GM19468 (cell line): ENCODE measurements at regions not wholly inside any gene's neighbourhood (a gene's known extent, or its start where the extent isn't known, plus 50 kb on each side); places are given as distances from the start of the nearest gene placed in this dataset.

Experiments
- ATAC-seq: cut with Tn5 transposase; IDR thresholded peaks from one replicate; pipeline ENCODE4 v1.9.1; 2021; ENCODE audit warnings: mild to moderate bottlenecking, moderate library complexity, moderate number of reproducible peaks; ENCODE audit not compliant: unreplicated experiment; ENCODE audit errors: extremely low read depth

DNA sequence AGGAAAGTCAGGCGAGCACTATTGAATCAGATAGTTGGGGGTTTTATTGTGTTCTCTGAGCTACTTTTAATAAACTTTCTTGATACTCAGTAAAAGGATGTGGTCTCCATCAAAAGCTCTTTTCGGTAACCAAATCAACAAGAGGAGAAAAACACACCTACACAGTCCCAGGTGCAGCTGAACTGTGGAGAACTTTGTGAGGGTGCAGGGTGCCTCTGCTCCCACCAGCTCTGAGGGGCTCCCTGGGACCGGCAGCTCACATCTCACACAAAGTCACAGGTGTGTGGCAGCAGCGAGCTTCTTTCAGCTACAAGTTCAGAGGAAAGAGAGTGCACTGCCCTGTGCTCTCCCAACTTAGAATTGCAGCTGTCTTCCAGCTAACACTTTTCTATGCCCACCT is 650.4 kb downstream of the RNF144A start:
- no peak for ATAC-seq

DNA sequence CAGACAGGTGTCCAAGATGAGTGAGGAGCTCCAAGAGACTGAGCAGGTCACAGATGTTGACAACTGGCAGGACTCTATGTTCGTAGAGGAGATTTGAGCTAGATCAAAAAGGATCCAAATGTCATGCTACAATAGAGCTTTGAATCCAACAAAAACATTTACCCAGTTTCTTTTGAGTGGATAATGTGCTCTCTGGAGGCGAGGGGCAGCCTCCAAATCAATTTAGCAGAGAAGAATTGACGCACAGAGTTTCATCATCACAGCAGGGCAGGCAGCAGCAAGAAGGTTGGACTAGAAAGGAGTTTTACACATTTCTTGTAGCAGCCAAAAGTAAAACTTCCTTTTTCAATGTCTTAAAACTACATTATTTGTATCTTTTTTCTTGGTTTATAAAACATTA is 653.0 kb downstream of the RNF144A start:
- ATAC-seq = no peak

DNA sequence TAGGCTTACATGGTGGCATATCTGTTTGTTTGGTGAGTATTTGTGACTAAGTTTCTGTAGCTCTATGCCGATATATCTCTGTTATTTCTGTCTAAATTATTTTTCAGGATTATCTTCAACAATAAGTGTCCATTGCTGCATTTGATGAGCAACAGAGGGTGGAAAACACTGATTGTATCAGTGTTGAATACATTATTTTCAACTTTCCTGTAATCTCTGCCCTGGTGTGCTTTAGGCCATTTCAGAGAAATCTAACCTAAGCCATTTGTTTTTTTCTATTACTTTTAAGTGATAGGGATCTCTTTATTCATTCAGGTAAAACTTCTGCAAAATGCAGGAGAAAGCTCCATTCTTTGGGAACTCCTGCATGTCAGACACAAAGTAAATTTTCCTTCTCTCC is 654.5 kb downstream of the RNF144A start:
- ATAC-seq = no peak

GRCh38 chr2:7572450-7572849 is 655.2 kb downstream of the RNF144A start:
- ATAC-seq = no peak

- no peak for ATAC-seq
These were observed 656.1 kb downstream of the RNF144A start for GRCh38 chr2:7573166-7573825.

DNA sequence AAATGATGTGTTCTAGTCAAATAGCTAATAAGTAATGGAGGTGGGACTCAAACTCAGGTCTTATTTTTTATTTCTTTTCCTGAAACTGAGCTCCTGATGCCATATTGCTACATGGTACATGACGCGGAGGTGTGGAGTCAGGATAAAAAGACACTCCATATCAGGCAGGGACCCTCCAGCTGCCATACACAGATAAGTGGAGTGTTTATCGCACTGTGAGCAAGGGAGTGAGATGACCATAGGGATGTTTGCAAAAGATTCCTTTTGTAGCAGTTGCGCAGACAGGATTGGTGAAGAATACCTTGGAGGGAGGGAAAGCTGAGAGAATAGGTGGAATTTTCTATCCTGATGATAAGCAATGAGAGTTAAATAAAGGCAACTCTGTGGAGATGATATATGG is 657.2 kb downstream of the RNF144A start:
- no peak for ATAC-seq

DNA sequence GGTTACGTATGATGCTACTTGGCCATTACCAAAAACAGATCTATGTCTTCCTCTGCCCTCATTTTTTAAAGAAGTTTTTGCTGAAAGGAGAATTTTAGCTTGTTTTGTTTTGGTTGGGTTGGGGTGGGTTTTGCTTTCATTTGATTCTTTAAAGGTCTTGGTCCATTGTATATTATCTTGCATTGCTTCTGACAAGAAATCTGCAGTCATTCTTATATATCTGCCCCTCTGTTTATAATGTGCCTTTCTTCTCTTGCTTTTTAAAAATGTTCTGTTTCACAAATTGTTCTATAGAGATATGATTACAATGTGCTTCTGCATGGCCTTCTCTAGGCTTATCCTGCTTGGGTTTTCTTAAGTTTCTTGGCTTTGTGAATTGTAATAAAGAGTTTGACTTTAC is 660.6 kb downstream of the RNF144A start:
- ATAC-seq = no peak

DNA sequence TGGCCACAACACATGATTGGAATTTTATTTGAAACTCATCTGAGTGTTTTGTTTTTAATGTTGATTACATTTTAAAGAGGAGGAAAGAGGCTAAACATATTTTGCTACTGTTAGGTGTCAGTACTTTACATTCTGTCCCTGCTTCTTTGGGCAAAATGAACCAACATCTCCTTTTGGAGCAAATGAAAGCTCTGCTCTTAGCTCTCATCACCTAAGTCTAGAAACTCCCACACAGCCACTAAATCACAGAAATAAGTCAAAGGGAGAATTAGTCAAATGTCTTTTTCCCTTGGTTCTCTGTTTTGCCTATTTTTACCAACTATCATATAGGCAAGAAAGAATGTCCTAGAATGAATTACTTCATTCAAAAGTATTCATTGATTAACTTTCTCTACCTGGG is 666.8 kb downstream of the RNF144A start:
- no peak for ATAC-seq

GRCh38 chr2:7586898-7587297 is 669.7 kb downstream of the RNF144A start:
- no peak for ATAC-seq

DNA sequence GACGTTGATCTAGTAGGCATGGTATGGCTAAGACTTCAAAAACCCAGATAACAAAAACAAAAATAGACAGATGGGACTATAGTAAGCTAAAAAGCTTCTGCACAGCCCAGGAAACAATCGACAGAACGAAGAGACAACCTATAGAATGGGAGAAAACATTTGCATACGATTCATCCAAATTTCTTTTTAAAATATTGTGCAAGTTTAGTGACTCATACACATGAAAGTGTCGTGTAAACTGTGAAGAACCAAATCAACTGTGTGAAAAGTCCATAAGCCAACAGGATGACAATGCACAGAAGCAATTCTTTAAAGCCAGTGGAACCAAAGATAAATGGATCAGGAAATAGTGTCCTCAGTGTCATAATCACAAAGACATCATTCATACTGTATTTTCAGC is 671.1 kb downstream of the RNF144A start:
- ATAC-seq = no peak

- ATAC-seq = no peak
These were observed 675.5 kb downstream of the RNF144A start for GRCh38 chr2:7592618-7593140.

- no peak for ATAC-seq
These were observed 676.1 kb downstream of the RNF144A start for GRCh38 chr2:7593360-7593759.

GRCh38 chr2:7594211-7594610 is 677.0 kb downstream of the RNF144A start:
- ATAC-seq = no peak

- no peak for ATAC-seq
These were observed 678.0 kb downstream of the RNF144A start for GRCh38 chr2:7595206-7595605.

GRCh38 chr2:7598402-7598801 is 681.2 kb downstream of the RNF144A start:
- no peak for ATAC-seq

DNA sequence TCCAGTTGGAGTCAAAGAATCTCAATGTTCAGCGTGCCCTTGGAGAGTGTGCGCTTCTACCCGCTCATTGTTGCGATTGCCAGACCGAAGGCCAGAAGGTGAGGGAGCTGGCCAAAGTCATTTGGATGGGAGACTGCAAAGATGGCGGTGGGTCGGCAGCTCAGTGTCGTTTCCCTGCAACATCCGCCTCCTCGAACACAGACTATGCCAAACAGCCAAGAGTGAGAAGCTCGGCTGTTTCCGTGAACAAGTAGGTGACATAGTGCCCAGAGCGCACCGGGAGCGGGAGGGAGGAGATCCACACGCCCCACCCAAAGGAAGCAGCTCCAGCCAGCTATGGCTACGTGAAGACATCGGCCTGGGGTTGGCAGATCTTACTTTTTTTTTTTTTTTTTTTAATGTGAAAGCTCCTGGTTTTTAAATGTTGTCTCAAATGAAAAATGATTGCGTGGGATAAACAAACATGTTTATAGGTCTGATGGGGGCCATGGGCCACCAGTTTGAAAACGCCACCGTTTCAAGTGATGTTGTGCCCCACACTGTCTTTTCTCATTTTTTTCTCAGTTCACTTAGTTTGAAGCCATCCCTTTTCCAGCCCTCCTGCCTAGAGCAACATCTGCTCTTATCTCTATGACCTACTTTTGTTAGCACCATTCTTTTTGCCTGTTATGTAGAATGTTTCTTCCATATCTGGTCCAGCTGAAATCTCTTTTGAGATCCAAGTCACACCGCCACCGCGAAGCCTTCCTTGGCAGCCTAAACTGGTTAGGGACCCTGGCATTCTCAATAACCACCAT is 682.4 kb downstream of the RNF144A start:
- ATAC-seq = no peak

DNA sequence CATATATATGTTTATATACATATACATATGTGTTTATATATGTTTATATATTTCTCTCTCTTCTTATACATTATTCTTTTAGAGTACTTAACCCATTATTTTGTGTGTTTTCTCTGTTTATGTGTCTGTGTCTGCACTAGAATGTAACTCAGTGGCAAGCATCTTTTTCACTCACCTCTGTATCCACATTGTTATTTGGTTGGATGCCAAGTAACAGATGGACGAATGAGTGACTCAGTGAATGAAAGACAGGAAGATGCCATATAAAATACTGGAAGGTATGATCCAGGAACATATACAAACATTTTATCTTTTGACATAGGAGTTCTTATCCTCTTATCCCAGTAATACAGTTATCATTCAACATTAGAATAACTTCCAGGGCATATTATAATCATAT is 684.8 kb downstream of the RNF144A start:
- no peak for ATAC-seq

DNA sequence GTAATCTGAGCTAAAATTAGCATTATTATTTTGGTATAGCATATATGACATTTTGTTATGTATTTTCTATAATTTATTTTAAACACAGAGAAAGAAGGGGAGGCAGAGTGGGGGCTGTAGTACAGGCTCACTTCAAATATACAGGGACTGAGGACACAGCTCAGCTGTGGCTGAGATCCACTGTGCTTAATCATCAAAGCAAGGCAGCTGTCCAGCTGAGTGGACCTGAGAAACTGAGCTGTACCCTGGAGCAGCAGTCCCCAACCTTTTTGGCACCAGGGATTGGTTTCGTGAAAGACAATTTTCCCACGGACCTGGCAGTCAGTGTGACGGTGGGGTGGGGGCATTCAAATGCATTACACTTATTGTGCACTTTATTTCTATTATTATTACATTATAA is 687.2 kb downstream of the RNF144A start:
- no peak for ATAC-seq

GRCh38 chr2:7607441-7608173 is 690.4 kb downstream of the RNF144A start:
- ATAC-seq = no peak

- ATAC-seq = no peak
These were observed 692.3 kb downstream of the RNF144A start for GRCh38 chr2:7609556-7609955.

- no peak for ATAC-seq
These were observed 692.8 kb downstream of the RNF144A start for GRCh38 chr2:7609974-7610373.
